HUDEP-2 (cell line): ENCODE measurements at regions not wholly inside any gene's neighbourhood (a gene's known extent, or its start where the extent isn't known, plus 50 kb on each side); places are given as distances from the start of the nearest gene placed in this dataset.
"Not testable (repeated sequence)": the region's sequence is repeated elsewhere in the genome, so short reads cannot be mapped to it uniquely, and the experiment has no call there.

Experiments used
- DNase-seq, 76 experiments: peaks; one replicate each; lab custom pipeline; 2025; ENCODE audit not compliant: unreplicated experiment in 76 of 76; lab: John Stamatoyannopoulos, UW

DNA sequence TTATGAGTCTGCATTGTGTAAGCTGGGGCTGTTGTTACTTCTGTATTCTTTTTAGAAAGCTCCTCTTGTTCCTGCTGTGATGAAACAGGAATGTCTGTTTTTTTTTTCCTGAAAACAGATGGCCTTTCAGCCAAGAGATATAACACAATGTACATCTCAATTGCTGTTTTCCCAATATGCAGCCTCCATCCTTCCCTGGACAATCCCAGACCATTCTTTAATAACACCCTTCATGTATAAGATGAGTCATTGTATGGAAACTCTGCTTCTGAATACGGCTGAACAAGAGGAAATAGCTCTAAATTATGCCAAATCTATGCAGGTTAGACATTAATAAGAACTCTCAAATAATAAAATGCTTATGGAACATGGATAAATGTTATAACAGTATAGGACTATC, 60.2 kb upstream of the LRRC4C start:
- DNase-seq, result no peak

DNA sequence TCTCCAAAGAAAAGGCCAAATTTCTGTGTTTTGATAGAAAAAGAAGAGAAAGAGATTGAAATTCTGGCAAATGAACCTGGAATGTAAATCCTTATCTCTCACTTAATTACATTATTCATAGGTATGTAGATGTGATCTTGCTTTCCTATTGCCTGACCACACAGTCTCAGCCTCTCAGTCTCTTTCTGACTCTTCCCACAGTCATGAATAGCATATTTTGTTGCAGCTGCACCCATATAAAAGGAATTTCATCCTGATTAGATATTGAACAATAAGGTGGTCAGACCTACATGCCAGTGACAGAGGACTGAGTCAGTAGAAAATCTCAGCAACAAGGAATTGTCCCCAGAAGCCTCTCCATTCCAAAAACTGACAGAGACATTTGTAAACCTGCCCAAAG, 62.9 kb upstream of the LRRC4C start:
- DNase-seq, result no peak

DNA sequence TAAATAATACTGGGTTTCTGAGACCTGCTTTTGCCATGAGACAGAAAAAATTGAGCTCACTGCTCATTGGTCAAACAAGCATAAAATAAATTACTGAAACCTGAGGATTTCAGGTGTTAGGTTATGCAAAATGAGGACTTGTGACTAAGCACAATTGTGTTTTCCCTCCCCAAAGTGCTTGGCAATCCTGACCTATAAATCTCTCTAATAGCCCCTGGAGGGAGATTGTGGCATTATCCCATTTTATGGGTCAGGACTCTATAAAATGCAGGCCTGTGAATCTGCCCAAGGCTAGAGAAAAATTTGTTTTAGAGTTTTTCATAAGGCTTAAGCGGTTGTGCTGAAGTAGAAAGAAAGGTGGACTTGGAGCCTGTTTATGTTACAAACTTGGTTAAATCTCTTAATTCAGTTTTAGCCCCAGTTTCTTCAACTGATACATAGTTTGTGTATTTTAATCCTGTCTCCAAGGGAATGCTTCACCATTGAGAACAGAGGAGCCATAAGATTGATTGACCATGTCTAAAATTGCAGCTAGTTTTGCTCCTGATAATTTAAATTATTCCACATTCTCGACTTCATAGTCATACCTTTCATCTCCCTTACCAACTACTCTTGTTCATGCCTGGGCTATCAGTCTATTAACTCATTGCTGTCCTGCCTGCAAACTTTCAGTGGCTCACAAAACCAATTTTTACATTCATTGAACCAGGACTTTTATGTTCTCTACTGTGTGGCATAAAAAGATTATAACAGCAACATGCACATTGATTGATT, 63.6 kb upstream of the LRRC4C start:
- DNase-seq, result no peak

DNA sequence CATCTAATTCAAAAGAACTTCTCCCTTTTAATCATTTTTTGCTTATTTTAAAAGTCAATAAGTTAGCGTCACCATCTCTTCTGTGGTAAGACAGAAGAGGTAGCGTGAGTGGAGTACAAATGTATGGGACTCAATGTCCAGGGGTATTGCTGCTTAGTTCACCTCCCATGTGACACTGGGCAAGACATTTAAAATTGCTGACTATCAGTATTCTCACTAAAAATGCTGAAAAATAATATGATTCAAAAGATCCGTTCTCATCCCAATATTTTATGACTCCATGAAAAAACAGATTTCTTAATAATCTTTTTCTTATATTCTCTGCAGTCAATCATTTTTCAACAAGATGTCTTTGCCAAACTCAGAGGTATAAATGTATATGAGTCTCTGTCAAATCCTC, 68.1 kb upstream of the LRRC4C start:
- no peak for DNase-seq

DNA sequence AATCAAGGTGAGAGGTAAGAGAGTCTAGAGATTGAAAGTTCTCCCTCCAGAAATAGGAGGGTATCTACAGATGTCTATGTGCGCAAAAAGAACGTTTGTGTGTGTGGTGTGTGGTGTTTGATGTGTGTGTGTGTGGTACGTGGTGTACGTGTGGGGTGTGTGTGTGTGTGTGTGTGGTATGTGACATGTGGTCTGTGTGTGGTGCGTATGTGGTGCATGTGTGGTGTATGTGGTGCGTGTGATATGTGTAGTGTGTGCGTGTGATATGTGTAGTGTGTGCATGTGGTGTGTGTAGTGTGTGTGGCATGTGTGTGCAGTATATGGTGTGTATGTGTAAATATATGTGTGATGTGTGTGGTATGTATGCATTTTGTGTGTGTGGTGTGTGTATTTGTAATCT, 73.0 kb upstream of the LRRC4C start:
- DNase-seq, result no peak

DNA sequence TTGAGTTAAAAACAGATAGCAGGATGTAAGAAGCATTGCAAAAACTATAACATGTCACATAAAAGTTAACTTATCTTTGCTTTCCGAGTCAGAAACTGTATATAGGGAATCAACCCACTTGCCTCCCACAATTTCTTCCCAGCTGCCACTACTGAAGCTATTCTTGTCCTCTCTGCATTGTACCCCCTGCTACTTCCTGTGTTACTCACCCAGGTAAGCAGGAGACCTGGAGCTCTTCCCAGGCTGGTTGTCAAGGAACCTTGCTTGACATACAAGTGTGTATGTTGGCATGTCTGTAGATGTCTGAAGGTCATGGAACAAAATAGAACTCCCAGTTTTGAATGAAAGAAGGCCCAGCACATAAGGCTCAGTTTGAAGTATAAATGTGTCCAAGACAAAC, 74.3 kb upstream of the LRRC4C start:
- DNase-seq, result no peak

DNA sequence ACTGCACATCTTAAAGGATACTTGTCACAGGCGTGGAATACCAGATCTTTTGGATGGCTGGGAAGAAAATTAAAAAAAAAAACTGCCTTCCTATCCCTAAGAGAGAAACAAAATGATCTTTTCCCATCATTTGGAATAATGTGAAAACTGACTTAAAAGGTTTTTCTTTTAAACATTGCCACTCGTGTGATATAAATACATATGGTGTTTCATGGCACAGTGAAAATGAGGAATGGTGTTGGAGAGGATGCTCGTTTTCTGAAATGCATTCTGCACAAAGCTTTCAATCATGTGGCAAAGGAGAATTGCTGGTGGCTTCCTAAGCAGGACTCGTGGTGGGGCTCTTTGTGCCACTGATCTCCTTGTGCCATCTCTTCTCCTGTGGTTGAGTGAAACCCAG, 74.9 kb upstream of the LRRC4C start:
- no peak for DNase-seq

DNA sequence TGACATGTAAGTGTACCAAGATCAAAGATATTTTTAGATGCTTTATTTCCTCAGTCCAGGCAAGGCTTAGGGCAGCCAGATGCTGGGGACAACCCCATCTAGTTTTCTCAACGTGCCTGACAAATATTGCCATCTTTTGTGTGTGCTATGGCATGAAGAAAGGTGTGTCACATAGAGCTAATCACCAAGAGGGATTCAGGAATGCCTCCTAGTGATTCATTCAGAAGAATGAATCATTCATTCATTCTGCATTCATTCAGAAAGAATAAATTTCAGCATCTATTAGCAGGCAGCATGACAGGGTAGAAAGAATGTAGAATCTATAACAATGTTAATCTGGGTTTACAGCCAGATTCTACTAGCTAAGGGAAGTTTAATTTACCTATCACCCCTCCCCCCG, 75.4 kb upstream of the LRRC4C start:
- DNase-seq, result no peak

DNA sequence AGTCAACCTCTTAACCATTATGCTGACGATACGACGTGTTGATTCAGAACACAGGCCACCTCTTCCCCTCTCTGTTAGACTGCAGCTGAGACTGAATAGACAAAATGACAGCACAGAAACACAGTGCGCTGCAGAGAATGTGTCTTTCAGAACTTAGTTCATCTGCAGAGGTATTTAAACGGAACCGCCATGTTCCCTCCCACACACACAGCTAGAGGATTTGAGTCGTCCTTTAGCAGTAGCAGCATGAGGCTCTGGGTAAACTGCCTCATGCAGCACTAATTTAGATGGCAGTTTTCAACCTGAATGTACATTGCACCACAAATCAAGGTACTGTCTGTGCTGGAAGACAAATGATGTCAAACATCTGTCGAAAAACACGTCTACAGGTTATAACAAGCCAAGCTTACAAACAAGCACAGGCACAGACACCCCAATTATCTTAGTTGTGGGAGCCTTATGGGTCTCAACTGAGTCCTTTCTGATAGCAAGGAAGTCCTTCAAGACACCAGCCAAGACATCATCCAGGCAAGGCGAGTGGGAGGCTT, 76.6 kb upstream of the LRRC4C start:
- DNase-seq, result no peak

DNA sequence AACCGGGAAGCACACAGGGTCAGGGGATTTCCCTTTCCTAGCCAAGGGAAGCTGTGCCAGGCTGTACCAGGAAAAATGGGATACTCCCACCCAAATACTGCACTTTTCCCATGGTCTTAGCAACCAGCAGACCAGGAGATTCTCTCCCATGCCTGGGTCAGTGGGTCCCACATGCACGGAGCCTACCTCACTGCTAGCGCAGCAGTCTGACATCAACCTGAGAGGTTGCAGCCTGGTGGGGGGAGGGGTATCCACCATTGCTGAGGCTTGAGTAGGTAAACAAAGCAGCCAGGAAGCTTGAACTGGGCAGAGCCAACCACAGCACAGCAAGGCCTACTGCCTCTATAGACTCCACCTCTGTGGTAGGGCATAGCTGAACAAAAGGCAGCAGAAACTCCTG, 85.5 kb upstream of the LRRC4C start:
- DNase-seq, result not testable (repeated sequence)

DNA sequence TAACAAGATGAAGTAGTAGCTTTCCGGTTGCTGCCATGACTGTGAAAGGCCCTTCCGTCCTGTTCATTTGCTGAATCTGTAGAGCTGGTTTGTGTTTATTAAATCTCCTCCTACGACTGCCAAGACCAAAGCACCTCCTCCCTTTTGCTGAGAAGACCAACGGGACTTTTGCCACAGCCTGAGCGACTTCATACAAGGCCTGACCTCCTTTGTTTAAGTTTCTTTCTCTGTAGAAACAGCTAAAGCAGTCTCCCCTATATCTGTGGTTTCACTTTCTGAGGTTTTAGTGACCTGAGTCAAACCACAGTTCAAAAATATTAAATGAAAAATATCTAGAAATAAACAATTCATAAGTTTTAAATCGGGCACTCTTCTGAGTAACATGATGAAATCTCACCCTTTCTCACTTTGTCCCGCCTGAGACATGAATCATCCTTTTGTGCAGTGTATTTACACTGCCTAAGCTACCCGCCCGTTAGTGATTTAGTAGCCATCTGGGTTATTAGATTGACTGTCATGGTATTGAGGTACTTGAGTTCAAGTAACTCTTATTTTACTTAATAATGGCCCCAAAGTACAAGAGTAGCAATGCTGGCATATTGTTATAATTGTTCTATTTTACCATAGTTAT, 119.1 kb upstream of the LRRC4C start:
- no peak for DNase-seq

DNA sequence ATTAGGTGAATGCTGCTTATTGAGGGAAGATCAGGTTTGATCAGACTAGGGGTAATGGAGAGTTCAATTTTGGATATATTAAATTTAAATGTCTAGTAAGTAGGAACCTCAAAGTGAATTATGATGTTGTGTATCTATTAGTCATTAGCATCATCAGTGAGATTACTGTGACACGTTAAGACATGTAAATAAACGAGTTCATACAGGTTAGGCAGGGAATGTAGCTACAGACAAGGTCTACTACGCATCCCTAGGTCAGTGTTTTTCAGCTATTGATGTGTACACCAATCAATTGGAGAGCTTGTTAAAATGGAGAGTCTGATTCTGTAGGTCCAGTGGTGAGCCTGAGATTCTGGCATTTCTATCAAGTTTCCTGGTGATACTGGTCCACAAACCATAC, 120.1 kb upstream of the LRRC4C start:
- DNase-seq, result no peak

DNA sequence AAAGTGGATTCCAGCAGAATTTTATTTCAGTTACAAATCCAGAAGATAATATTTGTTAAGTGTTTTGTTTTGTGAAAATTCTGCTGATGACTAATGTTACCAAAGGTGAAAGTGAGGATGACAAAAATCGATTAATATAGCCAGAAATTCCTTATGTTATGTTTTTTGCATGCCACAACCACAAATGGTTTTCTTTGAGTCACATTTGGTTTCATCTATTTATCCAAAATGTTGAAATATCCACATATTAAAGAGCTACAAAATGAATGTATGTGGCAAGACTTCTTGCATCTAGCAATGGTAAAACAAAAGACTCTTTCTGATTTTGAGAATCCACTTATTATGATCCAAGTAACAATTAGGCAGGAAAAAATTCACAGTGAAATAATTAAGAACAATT, 150.1 kb upstream of the LRRC4C start:
- DNase-seq, result no peak

DNA sequence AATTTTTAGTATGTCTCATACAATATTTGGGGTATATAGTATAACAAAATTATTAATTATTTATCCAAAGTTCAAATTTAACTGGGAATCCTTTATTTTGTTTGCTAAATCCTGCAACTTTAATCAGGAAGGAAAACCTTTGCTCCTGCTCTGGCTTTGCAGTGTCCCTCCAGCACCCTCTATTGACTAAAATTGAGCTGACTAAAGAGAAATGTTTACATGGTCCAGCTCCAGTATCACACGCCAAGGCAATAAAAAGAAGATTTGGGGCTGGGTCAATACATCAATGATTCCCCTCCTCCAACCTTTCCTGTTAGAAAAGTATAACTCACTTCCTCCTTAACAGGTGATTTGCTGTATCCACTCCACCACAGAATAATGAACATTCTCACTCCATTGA, 153.0 kb upstream of the LRRC4C start:
- DNase-seq, result no peak

DNA sequence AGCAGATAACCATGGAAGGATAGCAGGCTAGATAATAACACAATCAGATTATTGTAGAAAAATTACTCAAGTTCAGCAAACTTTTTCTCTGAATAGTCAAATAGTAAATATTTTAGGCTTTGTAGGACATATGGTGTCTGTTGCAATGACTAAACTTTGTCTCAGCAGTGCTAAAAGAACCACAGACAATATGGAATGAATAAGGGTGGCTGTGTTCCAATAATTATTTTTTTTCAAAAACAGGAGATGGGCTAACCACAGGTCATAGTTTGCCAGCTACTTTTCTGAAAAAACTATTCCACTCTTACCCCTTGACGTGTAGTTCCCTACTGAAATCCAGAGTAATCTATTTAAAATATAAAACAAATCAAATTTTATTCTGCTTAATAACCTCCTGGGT, 153.9 kb upstream of the LRRC4C start:
- no peak for DNase-seq

DNA sequence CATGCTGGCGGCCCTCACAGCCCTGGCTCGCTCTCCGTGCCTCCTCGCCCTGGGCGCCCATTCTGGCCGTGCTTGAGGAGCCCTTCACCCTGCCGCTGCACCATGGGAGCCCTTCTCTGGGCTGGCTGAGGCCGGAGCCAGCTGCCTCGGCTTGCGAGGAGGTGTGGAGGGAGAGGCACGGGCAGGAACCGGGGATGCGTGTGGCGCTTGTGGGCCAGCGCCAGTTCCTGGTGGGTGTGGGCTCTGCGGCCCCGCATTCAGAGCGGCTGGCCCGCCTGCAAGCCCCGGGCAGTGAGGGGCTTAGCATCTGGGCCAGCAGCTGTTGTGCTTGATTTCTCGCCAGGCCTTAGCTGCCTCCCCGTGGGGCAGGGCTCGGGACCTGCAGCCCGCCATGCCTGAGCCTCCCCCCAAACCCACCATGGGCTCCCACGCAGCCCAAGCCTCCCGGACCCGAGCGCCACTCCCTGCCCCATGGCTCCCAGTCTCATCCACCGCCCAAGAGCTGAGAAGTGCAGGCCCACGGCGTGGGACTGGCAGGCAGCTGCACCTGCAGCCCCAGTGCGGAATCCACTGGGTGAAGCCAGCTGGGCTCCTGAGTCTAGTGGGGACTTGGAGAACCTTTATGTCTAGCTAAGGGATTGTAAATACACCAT, 163.4 kb upstream of the LRRC4C start:
- no peak for DNase-seq

DNA sequence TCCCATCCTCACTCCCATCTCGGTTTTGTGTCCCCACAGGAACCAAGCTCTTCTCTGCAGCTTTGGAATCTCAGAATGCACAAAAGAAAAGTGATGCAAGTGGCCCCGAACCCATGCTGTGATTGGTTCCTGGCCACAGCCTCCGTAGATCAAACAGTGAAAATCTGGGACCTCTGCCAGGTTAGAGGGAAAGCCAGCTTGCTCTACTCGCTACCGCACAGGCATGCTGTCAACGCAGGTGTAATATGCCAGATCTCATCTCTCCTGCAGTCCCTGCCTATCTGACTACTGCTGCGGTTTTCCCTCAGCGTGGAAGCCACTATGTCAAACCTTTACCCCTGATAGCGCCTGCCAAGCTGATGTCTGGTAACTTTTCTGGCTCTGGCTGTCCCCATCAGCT, 200.5 kb upstream of the LRRC4C start:
- DNase-seq, result no peak

DNA sequence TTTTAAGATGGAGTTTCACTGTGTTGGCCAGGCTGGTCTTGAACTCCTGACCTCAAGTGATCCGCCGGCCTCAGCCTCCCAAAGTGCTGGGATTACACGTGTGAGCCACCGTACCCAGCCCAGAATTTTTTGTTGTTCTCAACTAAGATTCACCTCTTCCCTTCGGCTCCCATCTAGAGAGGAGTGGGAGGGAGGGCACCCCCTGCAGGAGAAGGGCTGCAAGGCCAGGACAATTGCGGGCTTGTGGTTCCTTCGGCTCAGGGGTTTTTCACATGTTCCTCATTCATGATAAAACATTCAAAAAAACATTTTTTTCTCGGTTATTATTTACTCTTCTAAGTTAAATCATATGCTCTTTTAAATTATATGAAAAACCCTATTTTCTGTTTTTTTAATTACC, 201.1 kb upstream of the LRRC4C start:
- no peak for DNase-seq

DNA sequence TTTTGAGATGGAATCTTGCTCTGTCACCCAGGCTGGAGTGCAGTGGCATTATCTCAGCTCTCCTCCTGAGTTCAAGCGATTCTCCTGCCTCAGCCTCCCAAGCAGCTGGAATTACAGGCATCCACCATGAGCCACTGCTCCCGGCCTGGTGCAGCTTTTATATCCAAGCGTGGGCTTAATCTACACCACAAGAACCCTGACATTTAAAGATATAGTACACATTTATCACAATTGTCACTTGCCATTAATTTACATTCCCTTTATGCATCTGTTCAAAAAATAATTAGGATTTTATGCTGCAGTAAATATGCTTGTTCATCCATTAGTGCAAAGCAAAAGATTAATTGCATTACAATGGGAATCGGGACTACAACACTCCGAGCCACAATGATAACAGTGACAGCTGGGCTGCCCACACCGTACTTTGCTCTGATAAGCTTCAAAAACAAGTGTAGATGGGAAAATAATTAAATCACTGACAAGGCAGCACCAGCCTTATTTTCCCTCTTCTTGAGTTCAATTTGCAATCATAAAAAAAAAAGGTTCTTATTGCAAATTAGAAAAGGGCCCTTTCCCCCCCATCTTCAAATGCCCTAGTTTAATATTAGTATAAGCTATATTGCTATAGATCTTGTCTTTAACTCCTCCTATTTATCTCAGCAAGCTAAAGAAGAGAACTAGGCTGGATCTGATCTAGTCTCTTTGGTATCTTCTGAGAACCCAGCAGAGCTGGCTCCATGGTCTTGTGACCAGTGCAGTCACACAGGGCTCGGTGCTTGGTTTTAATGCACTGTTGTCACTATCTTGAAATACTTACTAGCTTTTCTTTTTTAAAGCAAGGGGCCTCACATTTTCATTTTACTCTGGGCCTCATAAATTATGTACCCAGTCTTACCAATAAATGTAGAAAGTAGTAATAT, 206.2 kb upstream of the LRRC4C start:
- DNase-seq, result no peak

DNA sequence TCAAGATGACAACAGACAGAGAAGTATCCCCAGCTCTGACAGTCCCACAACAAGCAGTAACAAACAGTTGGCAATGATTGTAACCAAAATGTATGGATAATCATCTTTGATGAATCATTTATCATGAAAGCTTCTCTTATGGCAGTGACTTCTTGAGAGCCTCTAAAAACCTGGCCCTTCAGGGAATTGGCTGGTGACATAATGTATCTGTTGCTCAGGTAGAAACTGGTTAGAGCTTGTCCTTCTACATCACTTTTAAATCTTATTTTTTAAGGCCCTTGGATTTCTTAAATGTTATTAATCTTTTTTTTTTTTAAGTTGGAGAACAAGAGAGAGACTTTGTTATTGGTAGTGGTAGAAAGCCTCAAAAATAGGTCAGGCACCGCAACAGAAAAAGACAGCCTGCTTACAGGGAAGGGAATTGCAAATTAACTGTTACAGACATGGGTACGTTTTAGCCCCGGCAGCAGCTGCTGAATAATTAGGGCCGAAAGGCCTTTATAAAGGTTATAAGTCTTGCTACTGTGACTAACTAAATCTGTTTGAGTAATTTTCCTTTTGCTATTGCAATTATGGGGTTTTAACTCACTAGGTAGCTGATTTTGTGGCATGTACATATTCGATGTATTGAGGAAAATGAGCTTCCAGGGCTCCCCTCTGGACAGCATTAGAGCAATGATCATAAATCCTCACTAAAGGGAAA, 207.7 kb upstream of the LRRC4C start:
- DNase-seq, result no peak
